Activated CD4-positive, alpha-beta T cell treated with anti-CD3 and anti-CD28 coated beads, Interleukin-2, amount 50 U/mL, for 16 hours (primary cell): ENCODE measurements at regions not wholly inside any gene's neighbourhood (a gene's known extent, or its start where the extent isn't known, plus 50 kb on each side); places are given as distances from the start of the nearest gene placed in this dataset.
A peak's percentile ranks its signal among the peaks of the same experiment; 100 is the strongest.

Experiments used
- DNase-seq: peaks from one replicate; pipeline ENCODE4 v3.0.0-alpha.2; 2020

- no peak for DNase-seq
Measured at GRCh38 chr1:67619080-67619479, 65.9 kb upstream of the GADD45A start.

DNA sequence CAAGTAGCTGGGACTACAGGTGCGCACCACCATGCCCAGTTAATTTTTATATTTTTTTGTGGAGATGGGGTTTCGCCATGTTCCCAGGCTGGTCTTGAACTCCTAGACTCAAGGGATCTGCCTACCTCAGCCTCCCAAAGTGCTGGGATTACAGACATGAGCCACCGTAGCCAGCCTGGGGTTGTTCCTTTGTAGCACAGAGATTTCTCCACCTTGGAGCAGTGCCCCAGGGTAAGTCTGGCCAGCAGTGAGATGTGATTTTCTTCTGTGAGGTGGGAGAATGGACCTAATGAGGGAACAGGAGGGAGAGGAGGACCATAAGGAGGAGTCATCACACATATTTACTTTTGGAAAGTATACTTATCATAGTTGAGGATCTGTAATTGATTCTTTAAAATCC is 61.1 kb upstream of the GADD45A start:
- DNase-seq = no peak

DNA sequence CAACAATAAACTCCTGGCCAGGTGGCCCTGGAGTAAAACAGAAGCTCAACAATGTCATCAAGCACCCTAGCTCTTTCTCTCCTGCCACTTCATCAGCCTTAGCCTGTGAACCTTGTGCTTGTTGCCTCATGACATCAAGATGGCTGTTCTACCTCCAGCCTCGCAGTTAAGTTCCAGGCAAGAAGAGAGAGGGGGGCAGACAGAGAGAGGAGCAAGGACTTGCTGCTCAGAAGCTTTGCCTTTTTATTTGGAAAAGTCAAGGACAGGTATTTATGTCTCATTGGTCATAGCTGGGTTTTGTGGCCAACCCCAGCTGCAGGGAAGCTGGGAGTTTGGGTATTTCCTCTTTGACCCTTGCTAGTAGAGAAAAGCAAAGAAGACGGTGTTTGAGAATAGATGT is 60.3 kb upstream of the GADD45A start:
- no peak for DNase-seq

DNA sequence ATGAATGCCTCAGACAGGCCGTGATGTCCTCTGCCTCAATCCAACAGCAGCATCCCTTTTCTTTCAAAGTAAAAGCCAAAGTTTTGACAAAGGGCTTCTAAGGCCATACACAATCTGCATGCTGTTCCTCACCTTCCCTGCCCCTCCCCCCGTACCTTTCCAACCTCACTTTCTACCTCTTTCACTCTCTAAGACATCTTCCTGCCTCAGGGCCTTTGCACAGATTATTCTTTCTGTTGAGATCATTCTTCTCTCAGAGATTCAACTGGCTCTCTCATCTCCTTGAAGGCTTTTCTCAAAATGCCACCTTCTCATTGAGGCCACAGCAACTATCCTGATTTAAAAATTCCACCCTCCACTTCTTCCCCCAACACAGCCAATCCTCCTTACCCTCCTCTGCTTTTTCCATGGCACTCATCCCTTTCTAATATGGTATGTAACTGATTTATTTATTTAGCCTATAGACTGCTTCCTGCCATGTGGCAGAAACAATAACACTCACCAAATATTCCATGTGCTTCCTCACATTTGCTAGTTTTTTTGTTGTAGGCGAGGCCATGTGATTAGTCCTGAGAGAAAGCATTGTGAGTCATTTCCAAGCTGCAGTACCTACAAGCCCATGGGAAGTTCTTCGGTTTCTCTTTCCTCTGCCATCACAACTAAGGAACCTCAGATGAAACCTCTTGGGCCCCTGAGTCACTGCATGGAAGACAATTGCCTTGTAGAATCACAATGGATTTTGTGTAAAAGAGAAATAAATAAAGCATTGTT is 58.7 kb upstream of the GADD45A start:
- no peak for DNase-seq

- DNase-seq = no peak
Measured at GRCh38 chr1:67626861-67627235, 58.2 kb upstream of the GADD45A start.

- DNase-seq = no peak
Measured at GRCh38 chr1:67627336-67627735, 57.7 kb upstream of the GADD45A start.

DNA sequence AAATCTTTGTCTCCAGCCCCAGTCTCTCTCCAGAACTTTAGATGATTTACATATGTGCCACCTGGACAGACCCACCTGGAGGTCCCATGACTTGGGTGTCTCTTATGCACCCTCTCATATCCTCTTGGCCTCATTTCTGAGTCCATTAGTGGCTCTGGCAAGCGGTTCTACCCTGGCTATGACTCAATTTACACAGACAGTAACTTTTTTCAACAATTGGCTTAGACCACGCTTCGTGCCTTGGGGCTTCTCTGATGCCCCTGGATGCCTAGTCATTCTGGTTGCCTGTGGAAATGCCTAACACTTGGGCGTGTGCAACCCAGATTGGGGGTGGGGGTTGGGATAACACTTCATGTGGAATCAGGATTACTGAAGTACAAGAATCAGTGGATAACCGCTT is 57.1 kb upstream of the GADD45A start:
- DNase-seq = no peak

- peak; percentile 2 for DNase-seq
Measured at GRCh38 chr1:67629370-67630075, 55.5 kb upstream of the GADD45A start.

GRCh38 chr1:67630438-67631045 is 54.5 kb upstream of the GADD45A start:
- no peak for DNase-seq

GRCh38 chr1:67632356-67632755 is 52.6 kb upstream of the GADD45A start:
- no peak for DNase-seq

DNA sequence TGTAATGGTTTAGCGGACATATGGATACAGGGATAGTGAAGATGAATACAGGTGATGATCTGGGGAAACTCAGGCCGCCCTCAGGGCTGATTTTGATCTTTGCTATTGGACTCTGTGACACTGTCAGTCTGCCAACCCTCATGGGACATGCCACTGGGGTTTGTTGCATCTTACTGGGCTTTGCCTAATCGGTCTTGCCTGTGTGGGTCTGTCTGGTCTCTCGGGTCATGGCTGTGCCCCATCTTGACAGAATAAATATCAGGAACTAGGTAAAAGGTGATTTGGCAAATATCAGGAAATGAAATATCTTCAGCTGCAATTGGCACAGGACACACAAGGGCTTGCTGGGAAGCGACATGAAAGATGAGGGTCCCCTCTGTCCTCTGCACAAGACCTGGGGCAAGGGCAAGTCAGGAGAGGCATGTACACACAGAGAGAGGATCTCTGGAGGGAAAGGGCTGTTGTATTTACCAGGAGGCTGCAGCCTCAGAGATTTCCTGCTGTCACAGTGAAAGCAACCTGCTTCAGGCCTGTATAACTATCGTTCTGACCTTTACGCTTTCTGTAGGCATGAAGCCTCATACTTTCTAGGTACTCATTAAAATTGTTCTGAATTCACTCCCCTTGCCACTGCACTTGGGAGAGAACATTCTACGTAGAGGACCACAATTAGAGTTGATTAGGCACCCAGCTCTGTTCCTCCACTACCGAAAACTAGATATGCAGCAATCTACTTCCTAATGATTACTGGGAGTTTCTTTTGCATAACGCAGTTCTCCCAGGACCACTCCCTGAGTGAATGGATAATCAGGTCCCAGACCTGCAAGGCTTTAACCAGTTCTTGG is 52.0 kb upstream of the GADD45A start:
- no peak for DNase-seq

DNA sequence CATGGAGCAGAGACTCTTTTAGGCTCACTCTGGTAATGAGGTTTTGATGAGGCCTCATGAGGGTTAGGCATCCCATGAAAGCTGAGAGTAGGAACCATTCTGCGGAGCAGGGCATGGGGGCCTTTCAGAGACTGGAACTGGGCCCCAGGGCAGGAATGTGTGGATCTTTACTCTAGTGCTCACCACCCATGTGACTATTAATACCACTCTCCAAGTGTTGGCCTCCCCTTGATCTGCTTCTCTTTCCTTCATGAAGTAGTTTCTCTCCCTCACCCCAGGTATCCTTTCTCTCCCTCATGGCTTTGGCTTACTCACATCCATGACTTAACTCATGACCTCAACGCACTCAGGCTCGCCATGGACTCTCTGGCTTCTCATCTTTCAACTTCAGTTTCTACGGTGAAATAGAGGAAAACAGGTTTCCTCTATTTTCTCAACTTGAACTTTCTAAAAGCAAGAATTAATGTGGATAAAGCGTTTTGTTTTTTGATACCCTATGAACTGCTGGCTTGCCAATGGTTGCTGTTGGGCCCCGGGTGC is 50.5 kb upstream of the GADD45A start:
- no peak for DNase-seq

DNA sequence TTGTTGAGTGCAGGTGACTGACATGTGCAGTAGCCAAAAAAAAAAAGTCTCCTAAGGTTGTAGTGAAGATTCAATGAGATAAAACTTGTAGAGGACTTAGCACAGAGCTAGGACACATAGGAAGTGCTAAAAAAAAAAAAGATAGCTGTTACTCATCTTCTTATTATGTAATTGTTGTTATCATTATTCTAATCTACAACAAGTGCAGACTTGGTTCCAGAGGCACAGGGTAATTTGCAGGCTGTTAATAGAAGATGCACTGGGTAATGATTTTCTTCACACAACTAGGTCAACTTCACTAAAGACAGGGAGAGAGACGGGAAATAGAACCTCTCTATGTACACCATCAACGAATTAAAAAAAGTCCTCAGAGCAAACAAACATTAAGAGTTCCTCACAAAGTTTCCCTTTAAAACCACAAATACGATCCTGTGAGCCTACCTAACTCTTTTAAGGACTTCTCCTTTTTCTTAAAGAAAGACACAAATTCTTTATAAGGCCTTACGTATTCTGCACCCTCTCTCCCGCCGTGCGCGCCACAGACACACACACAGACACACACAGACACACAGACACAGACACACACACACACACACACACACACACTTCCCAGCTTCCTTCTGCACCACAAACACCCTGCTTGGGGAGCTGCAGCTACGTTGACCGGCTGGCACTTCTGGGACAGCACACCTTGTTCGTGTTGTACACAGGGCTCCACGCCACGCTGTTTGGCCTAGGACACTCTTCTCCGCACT is 49.8 kb upstream of the GADD45A start:
- no peak for DNase-seq
